ENCODE measurements at regions not wholly inside any gene's neighbourhood (a gene's known extent, or its start where the extent isn't known, plus 50 kb on each side); places are given as distances from the start of the nearest gene placed in this dataset.
"Not testable (repeated sequence)": the region's sequence is repeated elsewhere in the genome, so short reads cannot be mapped to it uniquely, and the experiment has no call there.

DNA sequence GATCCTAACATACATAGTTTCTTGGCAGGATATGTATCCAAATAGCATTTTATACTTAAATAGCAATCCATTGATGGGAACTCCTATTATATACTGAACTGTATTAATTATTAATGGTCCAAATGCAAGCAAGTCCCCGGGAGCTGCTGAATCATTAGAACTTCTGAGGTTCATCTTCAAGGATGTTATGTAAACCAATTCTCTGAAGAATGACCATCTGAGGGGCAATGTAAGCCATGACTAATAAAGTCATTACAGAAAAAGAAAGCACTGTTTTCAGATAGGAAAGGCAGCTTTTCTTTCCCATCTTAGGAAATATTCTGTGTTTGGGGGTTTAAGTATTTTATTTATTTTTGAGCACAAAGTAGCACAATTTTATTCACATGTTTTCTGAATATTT lies 166.1 kb upstream of the SLC16A7 start:
- TF ChIP-seq, protein P1, sequence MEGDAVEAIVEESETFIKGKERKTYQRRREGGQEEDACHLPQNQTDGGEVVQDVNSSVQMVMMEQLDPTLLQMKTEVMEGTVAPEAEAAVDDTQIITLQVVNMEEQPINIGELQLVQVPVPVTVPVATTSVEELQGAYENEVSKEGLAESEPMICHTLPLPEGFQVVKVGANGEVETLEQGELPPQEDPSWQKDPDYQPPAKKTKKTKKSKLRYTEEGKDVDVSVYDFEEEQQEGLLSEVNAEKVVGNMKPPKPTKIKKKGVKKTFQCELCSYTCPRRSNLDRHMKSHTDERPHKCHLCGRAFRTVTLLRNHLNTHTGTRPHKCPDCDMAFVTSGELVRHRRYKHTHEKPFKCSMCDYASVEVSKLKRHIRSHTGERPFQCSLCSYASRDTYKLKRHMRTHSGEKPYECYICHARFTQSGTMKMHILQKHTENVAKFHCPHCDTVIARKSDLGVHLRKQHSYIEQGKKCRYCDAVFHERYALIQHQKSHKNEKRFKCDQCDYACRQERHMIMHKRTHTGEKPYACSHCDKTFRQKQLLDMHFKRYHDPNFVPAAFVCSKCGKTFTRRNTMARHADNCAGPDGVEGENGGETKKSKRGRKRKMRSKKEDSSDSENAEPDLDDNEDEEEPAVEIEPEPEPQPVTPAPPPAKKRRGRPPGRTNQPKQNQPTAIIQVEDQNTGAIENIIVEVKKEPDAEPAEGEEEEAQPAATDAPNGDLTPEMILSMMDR (conservative IDR thresholded peaks at IDR 0.05) = no peak
- no peaks in the 10 kb centered on the region for H3K36me3 Mint-ChIP-seq
- peaks cover 10% of the 10 kb centered on the region for H3K4me1 Mint-ChIP-seq (ENCODE audit: unreplicated experiment)

DNA sequence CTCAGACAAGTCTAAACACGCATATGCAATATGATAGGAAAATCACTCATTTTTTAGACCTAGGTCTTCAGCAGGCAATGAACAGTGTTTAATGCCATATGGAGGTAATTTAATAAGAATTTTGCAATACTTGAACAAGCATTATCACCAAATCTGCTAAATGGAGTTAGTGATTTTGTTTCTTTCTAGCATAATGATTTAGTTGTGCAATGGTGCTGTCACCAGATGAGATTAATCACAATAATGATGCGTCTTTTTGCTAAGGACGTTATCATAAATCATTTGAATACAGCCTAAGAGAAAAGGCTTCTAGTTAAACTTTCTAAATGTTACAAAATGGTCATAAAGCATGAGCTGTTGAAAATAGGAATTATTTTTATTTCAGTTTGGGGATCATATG lies 170.0 kb upstream of the SLC16A7 start:
- Mint-ChIP-seq H3K4me1 (ENCODE audit: unreplicated experiment) (no peaks in the 10 kb centered on the region), H3K36me3 (no peaks in the 10 kb centered on the region), H3K4me3 (no peak overlapping the region), H3K27ac (no peak overlapping the region), H3K27me3 (no peaks in the 10 kb centered on the region), H3K9me3 (peaks cover 4% of the 10 kb centered on the region)
- TF ChIP-seq, protein P1 (conservative IDR thresholded peaks at IDR 0.05) = no peak
- no peak for DNase-seq (ENCODE audit: extremely low spot score, unreplicated experiment)

More for the DNA sequence above, 166.1 kb upstream of the SLC16A7 start:
- Mint-ChIP-seq H3K27me3 (no peaks in the 10 kb centered on the region), H3K4me3 (no peak overlapping the region), H3K27ac (no peak overlapping the region), H3K9me3 (no peaks in the 10 kb centered on the region)
- no peak for DNase-seq (ENCODE audit: extremely low spot score, unreplicated experiment)

DNA sequence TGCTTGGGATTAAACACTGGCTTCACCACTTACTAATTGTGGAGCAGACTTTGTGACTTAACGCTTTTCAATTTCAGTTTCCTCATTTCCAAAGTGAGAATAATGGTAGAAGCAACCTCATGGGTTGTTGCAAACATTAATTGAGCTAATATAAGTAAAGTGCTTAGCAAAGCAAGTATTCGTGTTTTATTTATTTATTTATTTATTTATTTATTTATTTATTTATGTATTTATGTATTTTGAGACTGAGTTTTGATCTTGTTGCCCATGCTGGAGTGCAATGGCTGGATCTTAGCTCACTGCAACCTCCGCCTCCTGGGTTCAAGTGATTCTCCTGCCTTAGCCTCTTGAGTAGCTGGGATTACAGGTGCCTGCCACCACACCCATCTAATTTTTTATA lies 171.2 kb upstream of the SLC16A7 start:
- H3K4me3 Mint-ChIP-seq; H3K27ac Mint-ChIP-seq; H3K27me3 Mint-ChIP-seq; DNase-seq (ENCODE audit: extremely low spot score, unreplicated experiment); H3K36me3 Mint-ChIP-seq; H3K9me3 Mint-ChIP-seq; H3K4me1 Mint-ChIP-seq (ENCODE audit: unreplicated experiment): not testable (repeated sequence)

DNA sequence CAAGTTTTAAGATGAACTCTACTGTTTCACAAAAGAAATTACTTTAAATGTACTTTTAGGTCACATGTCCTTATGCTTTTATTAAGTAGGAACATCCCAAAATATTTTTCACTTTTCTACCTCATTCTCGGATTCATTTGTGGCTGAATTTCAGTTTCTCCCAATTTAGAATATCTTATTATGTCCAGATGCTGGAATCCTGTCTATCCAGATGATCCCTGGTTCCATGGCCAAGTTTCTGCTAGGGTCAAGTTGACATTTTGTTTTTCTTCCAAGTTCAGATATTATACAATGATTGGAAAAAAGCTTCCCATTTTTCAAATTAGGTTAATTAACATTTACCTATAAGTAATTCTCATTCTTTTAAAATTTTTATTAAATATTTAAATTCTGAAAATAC lies 181.8 kb upstream of the SLC16A7 start:
- no peaks in the 10 kb centered on the region for H3K36me3 Mint-ChIP-seq
- TF ChIP-seq, protein P1 (conservative IDR thresholded peaks at IDR 0.05) = no peak
- DNase-seq (ENCODE audit: extremely low spot score, unreplicated experiment) = no peak
- no peak overlapping the region for H3K27ac Mint-ChIP-seq
- no peaks in the 10 kb centered on the region for H3K9me3 Mint-ChIP-seq
- H3K4me1 Mint-ChIP-seq (ENCODE audit: unreplicated experiment) = no peaks in the 10 kb centered on the region
- no peak overlapping the region for H3K4me3 Mint-ChIP-seq
- no peaks in the 10 kb centered on the region for H3K27me3 Mint-ChIP-seq

DNA sequence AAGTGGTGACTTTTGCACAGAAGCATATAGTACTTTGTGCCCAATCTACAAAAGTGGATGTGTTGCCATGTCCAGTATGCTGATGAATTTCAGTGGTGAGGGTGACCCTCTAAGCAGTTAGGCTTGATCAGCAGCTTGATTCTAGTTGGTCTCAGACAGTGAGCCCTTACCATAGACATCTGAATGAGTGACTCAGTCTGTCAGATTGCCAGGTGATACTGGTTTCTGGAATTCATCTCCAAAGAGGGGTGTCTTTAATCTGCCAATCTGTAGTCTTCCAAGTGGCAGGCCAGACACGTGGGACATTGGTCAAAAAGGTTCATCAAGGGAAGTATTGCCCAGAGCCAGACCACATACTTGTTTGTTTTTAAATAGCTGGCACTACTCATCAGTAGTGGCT lies 187.4 kb upstream of the SLC16A7 start:
- no peak overlapping the region for H3K27ac Mint-ChIP-seq
- no peaks in the 10 kb centered on the region for H3K27me3 Mint-ChIP-seq
- DNase-seq (ENCODE audit: extremely low spot score, unreplicated experiment) = no peak
- no peak overlapping the region for H3K4me3 Mint-ChIP-seq
- H3K4me1 Mint-ChIP-seq (ENCODE audit: unreplicated experiment) = peaks cover 4% of the 10 kb centered on the region
- TF ChIP-seq, protein P1 (conservative IDR thresholded peaks at IDR 0.05) = no peak
- no peaks in the 10 kb centered on the region for H3K36me3 Mint-ChIP-seq
- no peaks in the 10 kb centered on the region for H3K9me3 Mint-ChIP-seq

DNA sequence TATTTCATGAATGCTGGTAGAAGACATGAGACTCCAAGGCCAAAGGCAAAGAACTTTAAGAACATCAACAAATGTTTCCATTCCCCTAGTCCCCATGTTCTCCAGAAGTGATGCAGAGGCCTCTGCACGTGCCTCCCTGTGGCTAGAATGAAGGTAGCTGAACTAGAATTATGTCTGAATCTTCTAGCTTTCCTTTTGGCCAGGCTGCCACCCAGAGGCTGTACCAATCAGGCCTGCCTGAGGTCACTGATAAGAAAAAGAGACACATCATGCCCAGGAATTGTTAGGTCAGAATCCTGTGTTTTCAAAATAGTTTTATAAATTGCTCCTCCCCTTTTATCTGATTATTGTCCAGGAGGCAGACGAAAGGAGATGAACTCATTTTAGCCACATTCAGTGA lies 188.0 kb upstream of the SLC16A7 start:
- no peaks in the 10 kb centered on the region for H3K36me3 Mint-ChIP-seq
- TF ChIP-seq, protein P1 (conservative IDR thresholded peaks at IDR 0.05) = no peak
- DNase-seq (ENCODE audit: extremely low spot score, unreplicated experiment) = no peak
- no peaks in the 10 kb centered on the region for H3K9me3 Mint-ChIP-seq
- peaks cover 4% of the 10 kb centered on the region for H3K4me1 Mint-ChIP-seq (ENCODE audit: unreplicated experiment)
- H3K27me3 Mint-ChIP-seq = no peaks in the 10 kb centered on the region
- H3K4me3 Mint-ChIP-seq = no peak overlapping the region
- H3K27ac Mint-ChIP-seq = no peak overlapping the region
